GM12878 (cell line): ENCODE measurements at regions not wholly inside any gene's neighbourhood (a gene's known extent, or its start where the extent isn't known, plus 50 kb on each side); places are given as distances from the start of the nearest gene placed in this dataset.

ENCODE experiments used
- CUX1 ChIP-seq: IDR thresholded peaks from 2 replicates; pipeline ENCODE4 v1.6.1; 2012; ENCODE audit warnings: improper control_type of control experiment, low read depth, low read length; ENCODE audit not compliant: insufficient replicate concordance
- EP300 ChIP-seq, 2 experiments: fragments of 150-350 bp in 1 of 2; IDR thresholded peaks; 2 replicates each; pipeline ENCODE4 v1.6.1; 2011 to 2012; ENCODE audit warnings: low read depth in 2 of 2, low read length in 2 of 2, borderline replicate concordance in 1 of 2, improper control_type of control experiment in 1 of 2, inconsistent platforms in 1 of 2; ENCODE audit not compliant: control insufficient read depth in 1 of 2
- IRF3 ChIP-seq: fragments of 450-650 bp; IDR thresholded peaks from 2 replicates; pipeline ENCODE4 v1.6.1; 2014; ENCODE audit warnings: mild to moderate bottlenecking
- NKRF ChIP-seq: fragments of 450-650 bp; conservative IDR thresholded peaks from 2 replicates; pipeline ENCODE4 v1.6.1; 2017; ENCODE audit warnings: mild to moderate bottlenecking, moderate library complexity
- YY1 ChIP-seq: IDR thresholded peaks from 2 replicates; pipeline ENCODE4 v1.6.1; 2011; ENCODE audit warnings: low read depth, mild to moderate bottlenecking, low read length

GRCh38 chr4:123848606-123849005 lies 452.0 kb downstream of the SPRY1 start (continued):
- no peak for TF ChIP-seq NKRF
- no peak for TF ChIP-seq YY1
- TF ChIP-seq CUX1, result no peak
- TF ChIP-seq IRF3, result no peak
- no peak for TF ChIP-seq EP300 (IDR thresholded peaks at IDR 0.05; ENCODE audit: borderline replicate concordance in 1 of 2, control insufficient read depth in 1 of 2, low read depth in 2 of 2, low read length in 2 of 2)
